Fibroblast of peridontal ligament (primary cell): ENCODE measurements at regions not wholly inside any gene's neighbourhood (a gene's known extent, or its start where the extent isn't known, plus 50 kb on each side); places are given as distances from the start of the nearest gene placed in this dataset.
A peak's percentile ranks its signal among the peaks of the same experiment; 100 is the strongest.

Experiments used
- DNase-seq: peaks from one replicate; pipeline ENCODE4 v3.0.0-alpha.2; 2010; ENCODE audit errors: extremely low read depth

GRCh38 chr10:130486906-130487305, 350.7 kb downstream of the GLRX3 start:
- DNase-seq, result no peak

DNA sequence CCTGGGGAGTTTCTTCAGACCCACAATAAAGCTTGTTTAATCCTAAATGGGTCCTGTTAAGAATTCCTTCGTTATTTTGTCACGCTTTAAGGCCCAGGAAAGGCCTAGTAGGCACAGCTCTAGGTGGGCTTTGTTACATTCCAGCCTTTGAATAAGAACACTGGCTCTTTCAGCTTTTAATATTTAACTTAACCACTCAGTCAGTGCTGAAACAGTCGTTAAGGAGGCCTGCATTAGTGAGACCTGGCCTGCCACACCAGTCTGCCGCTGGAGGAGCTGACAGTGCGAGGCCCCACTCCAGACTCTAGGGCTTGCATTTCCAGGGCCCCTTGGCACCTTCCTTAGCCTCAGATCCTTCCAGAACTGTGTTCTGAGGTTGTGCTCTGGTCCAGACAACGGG, 351.4 kb downstream of the GLRX3 start:
- no peak for DNase-seq

GRCh38 chr10:130489891-130490290, 353.7 kb downstream of the GLRX3 start:
- DNase-seq, result no peak

DNA sequence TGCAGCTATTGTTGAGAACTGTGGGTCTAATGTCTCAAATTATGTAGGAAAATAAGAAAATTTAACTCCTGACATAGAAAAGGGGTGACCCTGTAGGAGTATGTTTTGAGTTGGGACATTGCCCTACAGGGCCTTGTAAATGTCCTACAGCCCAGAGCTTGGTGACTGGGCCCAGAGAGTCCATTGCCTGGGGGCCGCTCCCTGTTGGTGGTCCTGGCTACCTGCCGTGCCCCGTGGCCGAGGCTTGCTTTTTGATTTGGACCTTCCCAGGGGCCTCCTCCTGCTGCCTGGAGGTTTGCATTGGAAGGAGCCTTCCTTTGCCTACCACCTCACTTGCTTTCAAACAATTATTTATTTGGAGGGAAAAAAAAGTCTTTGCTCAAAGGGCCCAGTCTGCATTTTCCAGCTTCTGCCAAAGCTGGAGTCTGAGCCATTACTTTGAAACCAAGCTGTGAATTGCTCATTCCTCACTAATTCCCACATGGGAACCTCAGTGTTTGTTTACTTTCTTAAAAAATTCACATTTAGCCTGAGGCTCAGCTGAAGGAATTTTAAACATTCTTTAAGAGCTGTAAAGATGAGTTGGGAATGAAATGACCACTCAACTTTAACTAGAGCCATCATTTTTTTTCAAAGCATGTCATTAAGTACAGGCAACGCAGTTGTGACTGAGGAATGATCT, 355.0 kb downstream of the GLRX3 start:
- DNase-seq, result no peak

- DNase-seq, result no peak
Measured at GRCh38 chr10:130491693-130492050, 355.5 kb downstream of the GLRX3 start.

GRCh38 chr10:130492266-130492934, 356.2 kb downstream of the GLRX3 start:
- DNase-seq, result no peak

GRCh38 chr10:130493021-130493420, 356.8 kb downstream of the GLRX3 start:
- no peak for DNase-seq

GRCh38 chr10:130493446-130494145, 357.4 kb downstream of the GLRX3 start:
- DNase-seq, result no peak

- no peak for DNase-seq
Measured at GRCh38 chr10:130495116-130495862, 359.1 kb downstream of the GLRX3 start.

- peak; percentile 2 for DNase-seq
Measured at GRCh38 chr10:130495891-130496636, 359.9 kb downstream of the GLRX3 start.

DNA sequence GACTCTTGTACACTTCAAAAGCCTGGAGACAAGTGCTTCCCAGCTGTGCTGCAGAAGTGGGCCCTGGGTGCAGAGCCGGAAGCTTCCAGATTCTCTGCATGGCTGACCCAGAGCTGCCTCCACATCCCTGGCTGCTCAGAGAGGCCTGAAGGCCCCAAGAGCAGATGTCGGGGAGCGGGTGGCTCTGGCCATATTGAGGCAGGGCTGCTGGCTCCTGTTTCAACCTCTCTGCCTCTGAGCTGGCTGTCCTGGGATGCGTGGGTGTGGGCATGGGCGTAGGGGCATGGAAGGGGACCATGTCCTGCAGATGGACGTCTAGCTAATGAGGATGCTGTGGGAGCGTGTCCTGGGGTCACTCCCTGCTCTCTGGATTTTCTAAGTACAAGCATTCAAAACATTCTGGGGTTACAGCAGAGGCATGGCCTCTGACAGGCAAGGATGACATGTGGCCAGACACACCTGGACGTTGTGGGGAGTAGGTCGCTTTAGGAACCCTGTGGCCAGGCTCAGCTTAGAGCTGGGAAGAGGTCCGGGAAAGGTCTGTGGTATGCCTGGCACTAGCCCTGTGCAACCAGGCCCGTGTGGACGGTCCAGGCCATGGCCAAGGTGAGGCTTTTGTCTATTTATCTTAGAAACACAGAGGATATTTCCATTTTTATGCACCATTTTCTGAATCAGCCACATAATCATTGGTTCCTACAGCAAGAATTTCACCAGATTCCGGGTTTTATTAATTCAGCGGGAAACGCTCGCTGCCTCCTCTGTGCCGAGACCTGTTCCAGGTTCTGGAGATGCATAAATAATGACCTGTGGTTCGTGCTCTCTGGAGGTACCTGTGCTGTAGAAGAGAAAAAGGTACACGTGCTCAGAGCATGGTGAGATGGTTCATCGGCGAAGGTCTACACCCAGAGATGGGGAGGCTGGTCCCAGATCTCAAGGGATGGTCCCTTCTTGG, 361.1 kb downstream of the GLRX3 start:
- no peak for DNase-seq

DNA sequence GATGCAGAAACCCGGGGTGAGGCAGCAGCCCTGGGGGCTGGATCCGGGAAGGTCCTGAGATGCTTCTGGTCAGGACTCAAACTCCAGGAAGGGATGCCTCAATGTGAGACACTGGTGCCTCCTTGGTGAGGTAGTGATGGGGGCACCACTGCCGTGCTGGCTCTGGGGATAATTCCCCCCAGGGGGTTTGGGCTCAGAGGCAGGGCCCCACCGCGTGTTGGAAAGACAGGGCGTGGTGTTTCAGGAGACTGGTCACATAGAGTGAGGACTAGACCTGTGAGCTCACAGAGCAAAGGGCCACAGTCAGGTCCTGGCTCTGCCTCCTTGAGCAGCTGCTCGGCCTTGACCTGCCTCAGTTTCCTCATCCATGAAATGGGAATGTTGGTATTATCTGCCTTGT, 361.9 kb downstream of the GLRX3 start:
- no peak for DNase-seq

GRCh38 chr10:130498934-130499333, 362.7 kb downstream of the GLRX3 start:
- no peak for DNase-seq

DNA sequence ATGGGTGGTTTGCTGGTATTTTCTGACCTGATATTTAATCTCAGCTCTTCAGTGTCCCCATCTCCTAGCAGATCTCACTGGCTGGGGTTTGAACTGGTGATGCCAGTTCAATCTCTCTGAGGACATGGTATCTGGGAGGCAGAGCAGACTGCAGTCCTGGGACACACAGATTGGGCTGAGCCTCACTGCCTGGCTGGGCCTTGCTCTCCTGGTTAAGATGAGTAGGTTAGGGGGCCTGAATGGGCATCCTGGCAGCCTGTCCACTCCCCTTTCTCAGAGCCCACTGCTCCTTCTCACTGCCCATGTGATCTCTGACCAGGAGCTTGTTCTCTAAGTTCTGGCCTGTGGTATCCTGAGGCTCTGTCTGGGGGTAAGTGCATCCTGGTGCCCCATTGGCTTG, 363.4 kb downstream of the GLRX3 start:
- DNase-seq, result no peak

DNA sequence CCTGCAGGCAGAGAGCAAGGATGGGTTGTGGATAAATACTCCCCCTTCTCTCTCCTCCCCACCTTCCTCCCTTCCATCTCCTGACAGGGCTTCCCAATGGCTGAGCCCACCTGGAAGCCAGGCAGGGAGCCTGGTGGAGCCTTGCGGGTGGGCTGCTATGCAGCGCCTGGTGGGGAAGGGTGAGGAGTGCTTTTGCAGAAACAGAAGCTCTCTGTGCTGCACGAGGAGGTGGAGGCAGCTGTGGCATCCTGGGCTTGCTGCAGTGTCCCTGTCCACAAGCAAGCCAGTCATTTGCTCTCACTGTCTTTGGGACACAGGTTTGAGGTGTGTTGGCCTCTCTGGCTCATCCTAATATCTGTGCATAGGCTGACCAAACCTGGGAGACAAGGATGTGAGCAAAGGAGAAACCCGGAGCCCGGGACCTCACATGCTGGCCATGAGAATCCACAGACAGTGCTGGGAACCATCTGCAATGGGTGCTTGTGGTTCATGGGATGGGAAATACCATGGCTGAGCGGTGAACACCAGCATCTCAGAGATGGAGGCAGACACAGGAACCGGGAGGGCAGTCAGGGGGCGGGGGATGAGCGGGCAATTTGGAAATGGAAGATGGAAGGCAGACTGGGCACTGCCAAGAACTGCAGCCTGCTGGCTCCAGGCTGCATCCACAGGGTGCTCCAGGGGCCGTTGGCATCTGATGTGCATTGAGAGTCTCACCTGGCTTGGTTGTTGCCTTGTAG, 364.2 kb downstream of the GLRX3 start:
- DNase-seq, result no peak

- no peak for DNase-seq
Measured at GRCh38 chr10:130507461-130507860, 371.3 kb downstream of the GLRX3 start.

- no peak for DNase-seq
Measured at GRCh38 chr10:130509881-130510689, 373.9 kb downstream of the GLRX3 start.

DNA sequence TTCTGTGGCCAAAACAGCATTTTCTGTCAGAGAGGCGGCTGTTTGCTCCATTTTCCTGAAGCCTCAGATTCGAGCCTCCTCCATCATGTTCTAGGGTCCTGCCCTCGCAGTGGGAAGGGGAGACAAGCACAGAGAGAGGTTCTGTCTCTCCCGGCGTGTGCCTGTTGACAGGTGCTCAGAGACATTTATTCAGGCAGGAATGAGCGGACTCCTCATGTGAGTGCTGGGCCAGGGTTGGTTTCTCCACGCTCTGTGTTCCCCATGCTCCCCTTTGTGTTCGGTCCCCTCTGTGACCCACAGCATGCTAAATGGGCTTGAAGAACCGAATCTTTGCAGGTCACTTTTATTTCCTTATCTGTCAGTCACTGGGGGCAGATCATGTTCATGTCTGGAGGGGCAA, 374.6 kb downstream of the GLRX3 start:
- DNase-seq, result no peak

DNA sequence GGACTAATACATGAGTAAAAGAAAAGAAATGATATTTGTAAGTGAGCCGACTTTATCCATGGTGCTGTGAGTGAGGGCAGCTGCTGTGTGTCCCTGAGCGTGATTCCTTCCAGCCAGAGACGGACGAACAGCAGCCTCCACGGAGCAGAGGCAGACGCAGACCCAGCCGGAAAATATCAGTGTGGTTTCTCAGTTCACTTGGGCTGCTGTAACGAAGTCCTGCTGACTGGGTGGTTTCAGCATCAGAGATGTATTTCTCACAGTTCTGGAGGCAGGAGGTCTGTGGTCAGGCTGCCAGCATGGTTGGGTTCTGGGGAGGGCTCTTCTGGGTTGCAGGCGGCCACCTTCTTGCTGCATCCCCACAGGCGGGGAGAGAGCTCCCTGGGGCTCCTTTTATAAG, 375.6 kb downstream of the GLRX3 start:
- no peak for DNase-seq
